Ovary (tissue), 3 donors: ENCODE measurements at regions not wholly inside any gene's neighbourhood (a gene's known extent, or its start where the extent isn't known, plus 50 kb on each side); places are given as distances from the start of the nearest gene placed in this dataset.

Experiments used
- CTCF ChIP-seq, 3 donors: fragments of 450-650 bp in 2 of 3; fragments of 200-600 bp in 1 of 3; IDR thresholded peaks; one replicate each; pipeline versions ENCODE4 v1.5.1 to v1.8.0; 2016 to 2022; ENCODE audit warnings: antibody characterized with exemption in 3 of 3, mild to moderate bottlenecking in 1 of 3
- EP300 ChIP-seq: sonication (generic); formaldehyde crosslinking; IDR thresholded peaks from one replicate; pipeline ENCODE4 v1.6.1; 2017; ENCODE audit warnings: antibody characterized with exemption
- POLR2A ChIP-seq: fragments of 450-650 bp; IDR thresholded peaks from one replicate; pipeline ENCODE4 v1.6.1; 2017; ENCODE audit warnings: antibody characterized with exemption, mild to moderate bottlenecking, moderate library complexity
- donor health status: DM: no; HTN: no; CAD: no.

DNA sequence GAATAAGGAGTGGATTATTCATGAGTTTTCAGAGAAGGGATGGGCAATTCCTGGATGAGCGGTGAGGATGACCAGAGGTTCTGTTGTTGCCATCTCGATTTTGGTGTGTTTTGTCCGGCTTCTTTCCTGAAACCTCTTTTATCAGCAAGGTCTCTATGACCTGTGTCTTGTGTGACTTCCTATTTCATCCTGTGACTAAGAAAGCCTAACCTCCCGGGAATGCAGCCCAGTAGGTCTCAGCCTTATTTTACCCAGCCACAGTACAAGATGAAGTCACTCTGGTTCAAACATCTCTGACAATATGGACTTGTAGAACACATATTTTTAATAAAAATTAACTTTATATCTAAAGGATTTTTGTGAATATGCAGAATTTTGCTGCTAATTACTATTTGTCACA is 716.4 kb downstream of the FSCB start:
- TF ChIP-seq CTCF (IDR thresholded peaks at IDR 0.05) (no peak), EP300 (no peak), POLR2A (no peak)
